Panc1 (cell line): ENCODE measurements at regions not wholly inside any gene's neighbourhood (a gene's known extent, or its start where the extent isn't known, plus 50 kb on each side); places are given as distances from the start of the nearest gene placed in this dataset.

Source experiments
- POLR2AphosphoS5 ChIP-seq: IDR thresholded peaks from 2 replicates; pipeline ENCODE4 v1.6.1; 2012; ENCODE audit warnings: mild to moderate bottlenecking, low read depth, low read length, moderate library complexity
- REST ChIP-seq, 2 experiments: IDR thresholded peaks; 2 replicates each; pipeline ENCODE4 v1.6.1; 2011 to 2012; ENCODE audit warnings: low read depth in 2 of 2, control low read depth in 1 of 2, low read length in 1 of 2, mild to moderate bottlenecking in 1 of 2, moderate library complexity in 1 of 2; ENCODE audit not compliant: insufficient read depth in 1 of 2
- TF ChIP-seq, protein P1 (sequence below): fragments of 450-650 bp; IDR thresholded peaks from 2 replicates; pipeline ENCODE4 v1.5.1; 2017; ENCODE audit warnings: mild to moderate bottlenecking

- TF ChIP-seq, protein P1, sequence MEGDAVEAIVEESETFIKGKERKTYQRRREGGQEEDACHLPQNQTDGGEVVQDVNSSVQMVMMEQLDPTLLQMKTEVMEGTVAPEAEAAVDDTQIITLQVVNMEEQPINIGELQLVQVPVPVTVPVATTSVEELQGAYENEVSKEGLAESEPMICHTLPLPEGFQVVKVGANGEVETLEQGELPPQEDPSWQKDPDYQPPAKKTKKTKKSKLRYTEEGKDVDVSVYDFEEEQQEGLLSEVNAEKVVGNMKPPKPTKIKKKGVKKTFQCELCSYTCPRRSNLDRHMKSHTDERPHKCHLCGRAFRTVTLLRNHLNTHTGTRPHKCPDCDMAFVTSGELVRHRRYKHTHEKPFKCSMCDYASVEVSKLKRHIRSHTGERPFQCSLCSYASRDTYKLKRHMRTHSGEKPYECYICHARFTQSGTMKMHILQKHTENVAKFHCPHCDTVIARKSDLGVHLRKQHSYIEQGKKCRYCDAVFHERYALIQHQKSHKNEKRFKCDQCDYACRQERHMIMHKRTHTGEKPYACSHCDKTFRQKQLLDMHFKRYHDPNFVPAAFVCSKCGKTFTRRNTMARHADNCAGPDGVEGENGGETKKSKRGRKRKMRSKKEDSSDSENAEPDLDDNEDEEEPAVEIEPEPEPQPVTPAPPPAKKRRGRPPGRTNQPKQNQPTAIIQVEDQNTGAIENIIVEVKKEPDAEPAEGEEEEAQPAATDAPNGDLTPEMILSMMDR = no peak
- TF ChIP-seq POLR2AphosphoS5 = no peak
- TF ChIP-seq REST (IDR thresholded peaks at IDR 0.05; ENCODE audit: insufficient read depth in 1 of 2, low read depth in 2 of 2, low read length in 1 of 2) = no peak
Observed at GRCh38 chr4:89511776-89512175, 204.2 kb upstream of the GPRIN3 start.
